ENCODE measurements at regions not wholly inside any gene's neighbourhood (a gene's known extent, or its start where the extent isn't known, plus 50 kb on each side); places are given as distances from the start of the nearest gene placed in this dataset.
"Not testable (repeated sequence)": the region's sequence is repeated elsewhere in the genome, so short reads cannot be mapped to it uniquely, and the experiment has no call there.

GRCh38 chr10:38209332-38209731 is 115.2 kb downstream of the ZNF37A start:
- Mint-ChIP-seq H3K4me3 (no peak overlapping the region), H3K27ac (no peak overlapping the region), H3K36me3 (no peaks in the 10 kb centered on the region), H3K27me3 (no peaks in the 10 kb centered on the region), H3K4me1 (no peaks in the 10 kb centered on the region), H3K9me3 (peaks cover 0 to 3% (median 3%) of the 10 kb centered on the region in 3 donors)
- H3K4me3 ChIP-seq (ENCODE audit: control insufficient read depth in 1 of 2, extremely low read depth in 1 of 2, low read length in 1 of 2), result no peak overlapping the region
- H3K27me3 ChIP-seq (replicated peaks in 1 of 2; ENCODE audit: control insufficient read depth in 2 of 2, extremely low read depth in 1 of 2, insufficient read depth in 2 of 2, low read length in 1 of 2), result no peaks in the 10 kb centered on the region
- no peak for DNase-seq
- H3K9me3 ChIP-seq, result no peaks in the 10 kb centered on the region
- H3K36me3 ChIP-seq (ENCODE audit: control insufficient read depth in 2 of 2, extremely low read depth in 1 of 2, insufficient read depth in 1 of 2, low read length in 1 of 2), result no peaks in the 10 kb centered on the region
- POLR2A ChIA-PET, result no interaction called here
- CTCF ChIA-PET, result no interaction called here
- no peak for ATAC-seq (replicated peaks in 1 of 4)
- no peak overlapping the region for H3K27ac ChIP-seq (ENCODE audit: low read length)
- no peaks in the 10 kb centered on the region for H3K4me1 ChIP-seq (ENCODE audit: control insufficient read depth in 1 of 2, extremely low read depth in 1 of 2, insufficient read depth in 2 of 2, low read length in 2 of 2)
- WGBS (ENCODE audit: insufficient coverage), result no CpG with 5 or more reads among the region's 4 CpGs

DNA sequence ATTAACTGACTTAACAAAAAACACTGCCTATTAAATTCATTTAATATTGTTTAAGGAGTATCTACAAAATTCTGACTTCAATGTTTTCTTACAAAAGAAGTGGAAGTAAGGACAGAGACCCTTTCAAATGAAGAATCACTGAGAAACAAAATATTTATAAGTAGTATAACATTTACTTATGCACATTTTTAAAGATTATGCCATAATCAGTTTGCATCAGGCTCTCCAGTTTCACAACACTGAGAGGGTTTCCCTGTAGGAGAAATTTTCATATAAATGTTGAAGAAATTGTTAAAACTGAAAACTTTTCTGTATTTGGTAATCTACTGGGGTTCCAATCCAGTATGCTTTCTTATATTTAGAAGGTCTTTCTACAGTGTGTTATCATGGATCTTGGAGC is 115.6 kb downstream of the ZNF37A start:
- H3K4me3 ChIP-seq (ENCODE audit: control insufficient read depth in 1 of 2, extremely low read depth in 1 of 2, low read length in 1 of 2); H3K9me3 Mint-ChIP-seq; H3K27me3 Mint-ChIP-seq; POLR2A ChIA-PET; H3K9me3 ChIP-seq; H3K4me1 ChIP-seq (ENCODE audit: control insufficient read depth in 1 of 2, extremely low read depth in 1 of 2, insufficient read depth in 2 of 2, low read length in 2 of 2); H3K36me3 ChIP-seq (ENCODE audit: control insufficient read depth in 2 of 2, extremely low read depth in 1 of 2, insufficient read depth in 1 of 2, low read length in 1 of 2); H3K36me3 Mint-ChIP-seq; H3K27ac Mint-ChIP-seq; CTCF ChIA-PET; H3K27me3 ChIP-seq (replicated peaks in 1 of 2; ENCODE audit: control insufficient read depth in 2 of 2, extremely low read depth in 1 of 2, insufficient read depth in 2 of 2, low read length in 1 of 2); DNase-seq; H3K4me3 Mint-ChIP-seq; H3K4me1 Mint-ChIP-seq; H3K27ac ChIP-seq (ENCODE audit: low read length); ATAC-seq (replicated peaks in 1 of 4): not testable (repeated sequence)

- no CpG with 5 or more reads among the region's 1 CpG for WGBS (ENCODE audit: insufficient coverage)
- no peak overlapping the region for H3K27ac Mint-ChIP-seq
- H3K4me3 Mint-ChIP-seq, result no peak overlapping the region
- H3K4me1 Mint-ChIP-seq, result no peaks in the 10 kb centered on the region
- no peaks in the 10 kb centered on the region for H3K36me3 ChIP-seq (ENCODE audit: control insufficient read depth in 2 of 2, extremely low read depth in 1 of 2, insufficient read depth in 1 of 2, low read length in 1 of 2)
- H3K27me3 Mint-ChIP-seq, result no peaks in the 10 kb centered on the region
- no peak for ATAC-seq (replicated peaks in 1 of 4)
- H3K9me3 Mint-ChIP-seq, result peaks cover 0 to 2% (median 2%) of the 10 kb centered on the region in 3 donors
- DNase-seq, result no peak
- H3K9me3 ChIP-seq, result no peaks in the 10 kb centered on the region
- H3K4me1 ChIP-seq (ENCODE audit: control insufficient read depth in 1 of 2, extremely low read depth in 1 of 2, insufficient read depth in 2 of 2, low read length in 2 of 2), result no peaks in the 10 kb centered on the region
- peaks cover 0 to 2% of the 10 kb centered on the region in 2 experiments for H3K27me3 ChIP-seq (replicated peaks in 1 of 2; ENCODE audit: control insufficient read depth in 2 of 2, extremely low read depth in 1 of 2, insufficient read depth in 2 of 2, low read length in 1 of 2)
- CTCF ChIA-PET, result interaction anchor here in 1 of 2 donors (0.6 kb wide), 1 partner anchor 505 kb away, joined by 3 read pairs; no protein-coding TSS in a partner anchor
- no peaks in the 10 kb centered on the region for H3K36me3 Mint-ChIP-seq
- no peak overlapping the region for H3K27ac ChIP-seq (ENCODE audit: low read length)
- POLR2A ChIA-PET, result no interaction called here
- H3K4me3 ChIP-seq (ENCODE audit: control insufficient read depth in 1 of 2, extremely low read depth in 1 of 2, low read length in 1 of 2), result no peak overlapping the region
Measured at GRCh38 chr10:38212460-38212859, 118.3 kb downstream of the ZNF37A start.

DNA sequence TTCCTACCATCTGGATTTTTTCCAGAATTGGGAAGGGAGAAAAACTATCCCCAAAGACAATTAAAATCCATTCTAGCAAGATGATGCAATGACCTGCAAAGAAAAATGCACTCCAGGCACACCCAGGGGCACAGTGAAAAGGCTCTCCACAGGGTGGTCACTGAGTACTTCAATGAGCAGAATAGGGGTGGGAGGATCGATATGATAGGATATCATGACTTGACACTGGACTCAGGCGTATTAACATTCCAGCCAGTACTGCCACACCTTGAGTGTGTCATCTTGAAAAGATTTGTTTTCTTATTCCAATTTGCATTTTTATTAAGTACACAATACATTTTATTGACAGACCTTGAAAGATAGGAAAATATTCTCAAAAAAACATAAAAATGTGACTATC is 132.2 kb downstream of the ZNF37A start:
- no peaks in the 10 kb centered on the region for H3K4me1 ChIP-seq (ENCODE audit: control insufficient read depth in 1 of 2, extremely low read depth in 1 of 2, insufficient read depth in 2 of 2, low read length in 2 of 2)
- no peaks in the 10 kb centered on the region for H3K27me3 ChIP-seq (replicated peaks in 1 of 2; ENCODE audit: control insufficient read depth in 2 of 2, extremely low read depth in 1 of 2, insufficient read depth in 2 of 2, low read length in 1 of 2)
- POLR2A ChIA-PET, result no interaction called here
- CTCF ChIA-PET, result no interaction called here
- no peak overlapping the region for H3K4me3 ChIP-seq (ENCODE audit: control insufficient read depth in 1 of 2, extremely low read depth in 1 of 2, low read length in 1 of 2)
- Mint-ChIP-seq H3K4me3 (no peak overlapping the region), H3K36me3 (no peaks in the 10 kb centered on the region), H3K9me3 (peaks cover 8 to 14% (median 14%) of the 10 kb centered on the region in 3 donors), H3K27ac (no peak overlapping the region), H3K4me1 (no peaks in the 10 kb centered on the region), H3K27me3 (no peaks in the 10 kb centered on the region)
- no CpG with 5 or more reads among the region's 2 CpGs for WGBS (ENCODE audit: insufficient coverage)
- H3K9me3 ChIP-seq, result no peaks in the 10 kb centered on the region
- H3K27ac ChIP-seq (ENCODE audit: low read length), result no peak overlapping the region
- ATAC-seq (replicated peaks in 1 of 4) (no peak), DNase-seq (no peak)
- H3K36me3 ChIP-seq (ENCODE audit: control insufficient read depth in 2 of 2, extremely low read depth in 1 of 2, insufficient read depth in 1 of 2, low read length in 1 of 2), result no peaks in the 10 kb centered on the region

- H3K4me1 Mint-ChIP-seq, result no peaks in the 10 kb centered on the region
- H3K27ac Mint-ChIP-seq, result no peak overlapping the region
- Histone ChIP-seq H3K36me3 (ENCODE audit: control insufficient read depth in 2 of 2, extremely low read depth in 1 of 2, insufficient read depth in 1 of 2, low read length in 1 of 2) (no peaks in the 10 kb centered on the region), H3K27ac (ENCODE audit: low read length) (no peak overlapping the region), H3K4me1 (ENCODE audit: control insufficient read depth in 1 of 2, extremely low read depth in 1 of 2, insufficient read depth in 2 of 2, low read length in 2 of 2) (no peaks in the 10 kb centered on the region), H3K27me3 (replicated peaks in 1 of 2; ENCODE audit: control insufficient read depth in 2 of 2, extremely low read depth in 1 of 2, insufficient read depth in 2 of 2, low read length in 1 of 2) (no peaks in the 10 kb centered on the region), H3K4me3 (ENCODE audit: control insufficient read depth in 1 of 2, extremely low read depth in 1 of 2, low read length in 1 of 2) (no peak overlapping the region), H3K9me3 (no peaks in the 10 kb centered on the region)
- no peak for DNase-seq
- H3K36me3 Mint-ChIP-seq, result no peaks in the 10 kb centered on the region
- ATAC-seq (replicated peaks in 1 of 4), result no peak
- H3K27me3 Mint-ChIP-seq, result no peaks in the 10 kb centered on the region
- WGBS (ENCODE audit: insufficient coverage), result no CpG with 5 or more reads among the region's 2 CpGs
- POLR2A ChIA-PET, result no interaction called here
- CTCF ChIA-PET, result no interaction called here
- no peak overlapping the region for H3K4me3 Mint-ChIP-seq
- H3K9me3 Mint-ChIP-seq, result peaks cover 8 to 10% (median 8%) of the 10 kb centered on the region in 3 donors
Measured at GRCh38 chr10:38228394-38228793, 134.3 kb downstream of the ZNF37A start.

DNA sequence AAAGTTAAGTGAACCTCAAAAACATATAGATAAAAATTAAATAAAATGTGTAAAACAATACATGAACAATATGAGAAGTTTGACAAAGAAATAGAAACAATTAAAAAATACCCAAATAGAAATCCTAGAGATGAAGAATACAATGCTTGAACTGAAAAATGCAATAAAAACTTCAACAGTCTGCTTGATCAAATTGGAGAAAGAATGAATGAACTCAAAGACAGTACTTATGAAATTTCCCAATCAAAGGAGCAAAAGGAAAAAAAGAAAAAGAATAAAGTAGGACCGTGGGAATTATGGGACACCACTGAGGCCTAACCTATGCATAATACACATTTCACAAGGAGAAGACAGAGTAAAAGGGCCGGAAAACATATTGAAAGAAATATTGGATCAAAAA is 144.3 kb downstream of the ZNF37A start:
- H3K36me3 ChIP-seq (ENCODE audit: control insufficient read depth in 2 of 2, extremely low read depth in 1 of 2, insufficient read depth in 1 of 2, low read length in 1 of 2); H3K4me3 ChIP-seq (ENCODE audit: control insufficient read depth in 1 of 2, extremely low read depth in 1 of 2, low read length in 1 of 2); POLR2A ChIA-PET; H3K4me1 Mint-ChIP-seq; H3K27ac Mint-ChIP-seq; H3K9me3 ChIP-seq; H3K36me3 Mint-ChIP-seq; H3K4me3 Mint-ChIP-seq; ATAC-seq (replicated peaks in 1 of 4); H3K27me3 ChIP-seq (replicated peaks in 1 of 2; ENCODE audit: control insufficient read depth in 2 of 2, extremely low read depth in 1 of 2, insufficient read depth in 2 of 2, low read length in 1 of 2); DNase-seq; H3K27me3 Mint-ChIP-seq; CTCF ChIA-PET; H3K27ac ChIP-seq (ENCODE audit: low read length); H3K4me1 ChIP-seq (ENCODE audit: control insufficient read depth in 1 of 2, extremely low read depth in 1 of 2, insufficient read depth in 2 of 2, low read length in 2 of 2): not testable (repeated sequence)
- peaks cover 7 to 18% (median 8%) of the 10 kb centered on the region in 3 donors for H3K9me3 Mint-ChIP-seq
- no CpG with 5 or more reads among the region's 2 CpGs for WGBS (ENCODE audit: insufficient coverage)

DNA sequence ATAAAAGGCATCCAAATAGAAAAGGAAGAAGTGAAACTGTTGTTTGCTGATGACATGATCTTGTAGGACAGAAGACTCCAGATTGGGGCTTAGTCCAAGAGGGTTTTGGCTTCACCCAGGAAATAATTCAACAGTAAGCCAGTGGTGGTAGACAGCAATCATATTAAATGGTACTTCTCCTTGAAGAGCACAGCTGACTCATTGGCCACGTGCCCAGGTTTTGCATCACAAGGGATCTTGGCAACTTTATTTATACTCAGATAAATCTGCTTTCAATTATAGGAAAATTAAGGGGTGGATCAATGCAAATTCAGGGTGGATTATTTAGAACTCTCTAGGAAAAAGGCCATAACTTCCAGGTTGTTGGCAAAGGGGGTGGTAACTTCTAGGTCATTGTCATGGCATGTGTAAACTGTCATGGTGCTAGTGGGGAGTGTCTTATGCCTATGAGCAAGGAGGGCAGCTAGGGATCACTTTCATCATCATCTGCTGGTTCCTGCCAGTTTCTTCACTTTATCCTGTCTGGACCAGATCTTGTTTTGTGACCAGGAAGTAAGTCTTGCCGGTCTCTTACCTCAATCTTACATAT is 148.0 kb downstream of the ZNF37A start:
- no CpG with 5 or more reads among the region's 2 CpGs for WGBS (ENCODE audit: insufficient coverage)

More for the DNA sequence above, 148.0 kb downstream of the ZNF37A start:
- H3K4me3 Mint-ChIP-seq; H3K36me3 Mint-ChIP-seq; H3K27me3 Mint-ChIP-seq; H3K9me3 ChIP-seq; H3K27ac Mint-ChIP-seq; H3K27me3 ChIP-seq (replicated peaks in 1 of 2; ENCODE audit: control insufficient read depth in 2 of 2, extremely low read depth in 1 of 2, insufficient read depth in 2 of 2, low read length in 1 of 2); POLR2A ChIA-PET; H3K36me3 ChIP-seq (ENCODE audit: control insufficient read depth in 2 of 2, extremely low read depth in 1 of 2, insufficient read depth in 1 of 2, low read length in 1 of 2); DNase-seq; H3K27ac ChIP-seq (ENCODE audit: low read length); ATAC-seq (replicated peaks in 1 of 4); H3K4me1 ChIP-seq (ENCODE audit: control insufficient read depth in 1 of 2, extremely low read depth in 1 of 2, insufficient read depth in 2 of 2, low read length in 2 of 2); H3K4me1 Mint-ChIP-seq; CTCF ChIA-PET; H3K4me3 ChIP-seq (ENCODE audit: control insufficient read depth in 1 of 2, extremely low read depth in 1 of 2, low read length in 1 of 2): not testable (repeated sequence)
- peaks cover 11 to 23% (median 16%) of the 10 kb centered on the region in 3 donors for H3K9me3 Mint-ChIP-seq
